Vagina (tissue), 2 donors: ENCODE measurements at regions not wholly inside any gene's neighbourhood (a gene's known extent, or its start where the extent isn't known, plus 50 kb on each side); places are given as distances from the start of the nearest gene placed in this dataset.

Experiments
- CTCF ChIP-seq, 3 experiments: fragments of 450-650 bp in 2 of 3; fragments of 200-600 bp in 1 of 3; sonication (generic) in 1 of 3; IDR thresholded peaks; one replicate each; pipeline ENCODE4 v1.5.1; 2017 to 2019; ENCODE audit warnings: antibody characterized with exemption in 3 of 3, mild to moderate bottlenecking in 2 of 3, moderate library complexity in 2 of 3
- POLR2A ChIP-seq, 2 donors: fragments of 450-650 bp; IDR thresholded peaks; one replicate each; pipeline ENCODE4 v1.6.1; 2017; ENCODE audit warnings: antibody characterized with exemption in 2 of 2, mild to moderate bottlenecking in 2 of 2, moderate library complexity in 2 of 2
- POLR2AphosphoS5 ChIP-seq, 2 donors: sonication (generic); formaldehyde crosslinking; IDR thresholded peaks; one replicate each; pipeline ENCODE4 v1.9.0; 2017; ENCODE audit warnings: antibody characterized with exemption in 2 of 2, mild to moderate bottlenecking in 2 of 2, low read depth in 1 of 2; ENCODE audit not compliant: insufficient read depth in 1 of 2

GRCh38 chr14:87142551-87143211, 850.3 kb downstream of the GALC start:
- no peak for TF ChIP-seq CTCF (IDR thresholded peaks at IDR 0.05)
- TF ChIP-seq POLR2A (IDR thresholded peaks at IDR 0.05): no peak
- TF ChIP-seq POLR2AphosphoS5 (IDR thresholded peaks at IDR 0.05; ENCODE audit: insufficient read depth in 1 of 2, low read depth in 1 of 2): no peak
